ENCODE measurements at regions not wholly inside any gene's neighbourhood (a gene's known extent, or its start where the extent isn't known, plus 50 kb on each side); places are given as distances from the start of the nearest gene placed in this dataset.

DNA sequence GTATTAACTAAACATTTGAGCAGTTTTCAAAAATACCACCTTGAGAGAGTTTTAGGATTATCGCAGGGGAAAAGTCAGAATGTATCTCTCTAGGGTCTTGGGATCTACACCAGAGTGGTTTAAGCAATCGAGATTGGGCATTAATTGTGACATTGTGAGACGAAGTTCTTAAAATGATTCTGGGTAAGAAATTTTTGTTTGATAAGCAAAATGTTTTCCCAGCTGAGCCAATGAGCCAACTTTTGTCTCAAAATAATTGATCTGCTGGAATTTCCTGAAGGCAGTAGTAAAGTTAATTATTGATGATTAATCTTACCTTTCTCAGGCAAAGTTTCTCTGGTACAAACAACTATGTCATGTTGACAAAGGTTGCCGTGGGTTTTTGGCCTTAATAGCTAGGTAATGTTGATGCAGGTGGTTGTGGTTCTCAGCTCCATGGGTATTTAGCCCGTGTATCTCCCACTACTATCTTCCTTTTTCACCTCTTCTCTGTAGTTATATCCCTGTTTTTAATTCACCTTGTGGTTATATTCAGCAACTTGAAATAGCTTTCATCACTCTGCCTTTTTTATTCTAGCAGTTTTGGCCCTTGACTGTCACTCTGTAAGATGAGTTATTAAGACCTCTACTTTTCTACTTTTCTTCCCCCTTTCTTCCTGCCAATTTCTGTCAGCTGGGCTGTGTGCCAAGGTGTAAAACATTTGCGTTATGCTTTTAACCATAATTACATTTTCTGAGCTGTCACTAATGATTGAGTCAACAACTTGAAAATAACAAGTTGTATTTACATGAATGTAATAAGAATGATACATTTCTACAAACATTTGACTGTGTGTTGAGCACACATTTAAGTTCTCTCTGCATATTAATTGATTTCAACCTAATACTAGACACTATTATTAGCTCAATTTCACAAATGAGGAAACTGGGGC is 368.3 kb upstream of the BTBD3 start:
- no peak for DNase-seq
- Histone ChIP-seq H3K36me3 (replicated peaks) (no peaks in the 10 kb centered on the region), H3K27me3 (replicated peaks) (no peaks in the 10 kb centered on the region), H3K27ac (no peak overlapping the region), H3K4me3 (ENCODE audit: low read depth, low read length) (no peak overlapping the region)
- TF ChIP-seq CTCF (IDR thresholded peaks at IDR 0.05; ENCODE audit: low read depth, low read length, missing control alignments) = no peak
- in situ Hi-C loops (cut with HindIII; ENCODE audit: low pct_ligation_motif_present, low sequenced_read_pairs) = no loop called here

DNA sequence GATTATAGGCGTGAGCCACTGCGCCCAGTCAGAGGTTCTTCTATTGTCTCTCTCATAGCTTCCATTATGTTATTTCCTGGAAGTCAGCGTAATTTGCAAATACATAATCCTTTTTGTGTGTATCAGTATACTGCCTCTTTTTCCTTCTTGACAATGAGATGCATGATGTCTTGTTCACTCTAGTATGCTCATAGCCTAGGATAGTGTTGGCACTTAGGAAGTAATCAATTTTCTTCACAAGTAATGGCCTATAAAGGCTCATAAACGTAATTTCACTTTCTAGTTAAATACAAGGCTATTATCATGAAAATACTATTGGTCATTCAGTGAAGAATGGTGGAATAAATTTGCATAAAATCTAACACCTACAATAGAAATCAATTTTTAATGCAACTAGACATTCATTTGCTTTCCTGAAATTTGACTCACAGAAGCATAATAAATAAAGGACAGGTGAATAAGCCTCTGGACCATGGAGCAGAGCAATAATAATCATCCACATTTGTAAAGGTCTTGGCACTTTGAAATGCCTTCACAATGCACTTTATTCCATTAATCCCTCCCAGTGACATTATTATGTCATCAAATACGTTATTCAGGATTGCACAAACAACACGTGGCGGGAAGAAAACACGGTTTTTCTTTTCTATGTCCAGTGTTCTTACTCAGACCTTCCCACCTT is 366.9 kb upstream of the BTBD3 start:
- Histone ChIP-seq H3K27me3 (replicated peaks) (no peaks in the 10 kb centered on the region), H3K27ac (no peak overlapping the region), H3K36me3 (replicated peaks) (no peaks in the 10 kb centered on the region), H3K4me3 (ENCODE audit: low read depth, low read length) (no peak overlapping the region)
- in situ Hi-C loops (cut with HindIII; ENCODE audit: low pct_ligation_motif_present, low sequenced_read_pairs) = no loop called here
- DNase-seq = no peak
- no peak for TF ChIP-seq CTCF (IDR thresholded peaks at IDR 0.05; ENCODE audit: low read depth, low read length, missing control alignments)

DNA sequence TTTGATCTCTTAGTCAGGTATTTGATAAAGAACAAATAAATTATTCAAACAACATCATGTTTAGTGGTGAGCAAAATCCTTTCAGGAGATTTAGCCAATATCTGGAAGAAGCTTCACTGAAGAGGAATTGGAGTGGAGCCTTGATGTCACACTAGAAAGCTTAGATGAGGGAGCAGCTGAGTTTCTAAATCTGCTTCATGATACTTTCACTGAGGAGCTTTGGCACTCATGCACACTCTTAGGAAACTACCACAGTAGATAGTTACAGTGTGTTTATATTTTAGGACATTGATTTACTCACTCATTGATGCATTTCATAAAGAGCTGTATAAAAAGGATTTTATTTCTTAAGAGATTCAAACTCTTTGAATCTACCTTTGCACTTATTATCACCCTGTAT is 366.2 kb upstream of the BTBD3 start:
- no peak overlapping the region for H3K27ac ChIP-seq
- H3K27me3 ChIP-seq (replicated peaks) = no peaks in the 10 kb centered on the region
- no peak for TF ChIP-seq CTCF (IDR thresholded peaks at IDR 0.05; ENCODE audit: low read depth, low read length, missing control alignments)
- H3K36me3 ChIP-seq (replicated peaks) = no peaks in the 10 kb centered on the region
- no peak for DNase-seq
- in situ Hi-C loops (cut with HindIII; ENCODE audit: low pct_ligation_motif_present, low sequenced_read_pairs) = no loop called here
- H3K4me3 ChIP-seq (ENCODE audit: low read depth, low read length) = no peak overlapping the region

GRCh38 chr20:11553603-11554002 is 364.1 kb upstream of the BTBD3 start:
- Histone ChIP-seq H3K4me3 (ENCODE audit: low read depth, low read length) (no peak overlapping the region), H3K27me3 (replicated peaks) (no peaks in the 10 kb centered on the region), H3K36me3 (replicated peaks) (no peaks in the 10 kb centered on the region), H3K27ac (no peak overlapping the region)
- in situ Hi-C loops (cut with HindIII; ENCODE audit: low pct_ligation_motif_present, low sequenced_read_pairs) = no loop called here
- no peak for DNase-seq
- peak; percentile 55 for TF ChIP-seq CTCF (IDR thresholded peaks at IDR 0.05; ENCODE audit: low read depth, low read length, missing control alignments)

DNA sequence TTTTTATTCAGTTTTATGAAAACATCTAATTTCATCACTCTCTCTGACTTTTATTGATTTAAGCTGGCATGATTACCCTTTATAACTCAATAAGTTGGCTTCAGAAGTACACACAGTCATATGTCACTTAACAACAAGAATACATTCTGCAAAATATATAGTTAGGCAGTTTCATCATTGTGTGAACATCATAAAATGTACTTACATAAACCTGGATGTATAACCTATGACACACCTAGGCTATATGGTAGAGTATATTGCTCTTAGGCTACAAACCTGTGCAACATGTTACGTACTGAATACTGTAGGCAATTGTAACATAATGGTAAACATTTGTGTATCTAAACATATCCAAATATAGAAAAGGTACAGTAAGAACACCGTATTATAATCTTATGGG is 362.2 kb upstream of the BTBD3 start:
- in situ Hi-C loops (cut with HindIII; ENCODE audit: low pct_ligation_motif_present, low sequenced_read_pairs) = no loop called here
- no peak for TF ChIP-seq CTCF (IDR thresholded peaks at IDR 0.05; ENCODE audit: low read depth, low read length, missing control alignments)
- no peaks in the 10 kb centered on the region for H3K36me3 ChIP-seq (replicated peaks)

More for the DNA sequence above, 362.2 kb upstream of the BTBD3 start:
- Histone ChIP-seq H3K27ac (no peak overlapping the region), H3K27me3 (replicated peaks) (no peaks in the 10 kb centered on the region), H3K4me3 (ENCODE audit: low read depth, low read length) (no peak overlapping the region)
- DNase-seq = no peak
